CD1c-positive myeloid dendritic cell (primary cell): ENCODE measurements at regions not wholly inside any gene's neighbourhood (a gene's known extent, or its start where the extent isn't known, plus 50 kb on each side); places are given as distances from the start of the nearest gene placed in this dataset.
A peak's percentile ranks its signal among the peaks of the same experiment; 100 is the strongest.
"Not testable (repeated sequence)": the region's sequence is repeated elsewhere in the genome, so short reads cannot be mapped to it uniquely, and the experiment has no call there.

Experiments used
- DNase-seq: peaks from one replicate; pipeline ENCODE4 v3.0.0-alpha.2; 2016; ENCODE audit errors: extremely low spot score

- no peak for DNase-seq
These were observed 286.2 kb downstream of the TFAP2A start for GRCh38 chr6:10128721-10129120.

GRCh38 chr6:10122164-10122563 is 292.7 kb downstream of the TFAP2A start:
- no peak for DNase-seq

GRCh38 chr6:10112871-10113549 is 301.9 kb downstream of the TFAP2A start:
- DNase-seq = no peak

GRCh38 chr6:10111975-10112374 is 302.9 kb downstream of the TFAP2A start:
- DNase-seq = no peak

GRCh38 chr6:10101551-10102252 is 313.2 kb downstream of the TFAP2A start:
- DNase-seq = no peak

GRCh38 chr6:10099529-10100140 is 315.2 kb downstream of the TFAP2A start:
- peak; percentile 37 for DNase-seq

- DNase-seq = no peak
These were observed 315.9 kb downstream of the TFAP2A start for GRCh38 chr6:10098756-10099528.

GRCh38 chr6:10093282-10093681 is 321.6 kb downstream of the TFAP2A start:
- no peak for DNase-seq

- no peak for DNase-seq
These were observed 330.5 kb downstream of the TFAP2A start for GRCh38 chr6:10084111-10084986.

- DNase-seq = peak; percentile 95
These were observed 332.5 kb downstream of the TFAP2A start for GRCh38 chr6:10082385-10082784.

GRCh38 chr6:10081957-10082356 is 332.9 kb downstream of the TFAP2A start:
- DNase-seq = peak; percentile 38

- peak; percentile 16 for DNase-seq
These were observed 333.8 kb downstream of the TFAP2A start for GRCh38 chr6:10081075-10081474.

GRCh38 chr6:10080561-10080960 is 334.3 kb downstream of the TFAP2A start:
- no peak for DNase-seq

- DNase-seq = no peak
These were observed 336.3 kb downstream of the TFAP2A start for GRCh38 chr6:10078581-10078980.

- DNase-seq = not testable (repeated sequence)
These were observed 340.1 kb downstream of the TFAP2A start for GRCh38 chr6:10074726-10075125.

GRCh38 chr6:10073341-10073740 is 341.5 kb downstream of the TFAP2A start:
- no peak for DNase-seq

GRCh38 chr6:10071631-10072220 is 343.1 kb downstream of the TFAP2A start:
- no peak for DNase-seq

- no peak for DNase-seq
These were observed 354.9 kb downstream of the TFAP2A start for GRCh38 chr6:10060004-10060403.

GRCh38 chr6:10054672-10055071 is 360.2 kb downstream of the TFAP2A start:
- no peak for DNase-seq

GRCh38 chr6:10051283-10051682 is 363.6 kb downstream of the TFAP2A start:
- DNase-seq = no peak
